Prostate gland (tissue), 2 donors: ENCODE measurements at regions not wholly inside any gene's neighbourhood (a gene's known extent, or its start where the extent isn't known, plus 50 kb on each side); places are given as distances from the start of the nearest gene placed in this dataset.

ENCODE experiments used
- POLR2AphosphoS5 ChIP-seq: sonication (generic); formaldehyde crosslinking; IDR thresholded peaks from one replicate; pipeline ENCODE4 v1.6.1; 2017; ENCODE audit warnings: antibody characterized with exemption
- TF ChIP-seq, protein P1 (sequence below), 4 experiments: fragments of 200-600 bp in 2 of 4; fragments of 450-650 bp in 2 of 4; sonication (generic) in 2 of 4; IDR thresholded peaks; 1 replicate in 3 of 4; 2 replicates in 1 of 4; pipeline ENCODE4 v1.5.1; 2016 to 2019; ENCODE audit warnings: antibody characterized with exemption in 4 of 4, mild to moderate bottlenecking in 2 of 4, moderate library complexity in 2 of 4

DNA sequence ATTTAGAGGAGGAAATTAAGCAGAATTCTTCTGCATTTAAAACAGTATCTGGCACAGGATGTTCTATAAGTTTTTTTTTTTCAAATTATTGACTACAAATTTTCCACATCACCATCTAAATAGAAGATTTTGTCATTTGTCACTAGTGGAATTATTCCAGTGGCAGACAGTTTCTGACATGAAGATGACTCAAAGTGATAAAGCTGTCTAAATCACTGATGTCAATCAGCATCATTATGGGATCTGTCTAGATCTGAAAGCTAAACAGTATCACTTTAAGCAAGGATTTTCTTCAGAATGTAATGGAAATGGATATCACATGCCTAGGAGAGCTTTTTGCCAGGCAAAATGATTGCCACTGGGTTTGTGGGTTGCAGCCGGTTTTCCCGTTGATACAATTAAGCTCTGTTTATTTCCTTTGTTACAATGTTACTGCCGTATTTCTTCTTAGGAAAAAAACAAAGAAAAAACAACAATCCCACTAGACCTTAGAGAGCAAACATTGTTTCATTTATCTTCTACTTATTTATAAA, 1657.0 kb upstream of the PRR20A start:
- TF ChIP-seq, protein P1, sequence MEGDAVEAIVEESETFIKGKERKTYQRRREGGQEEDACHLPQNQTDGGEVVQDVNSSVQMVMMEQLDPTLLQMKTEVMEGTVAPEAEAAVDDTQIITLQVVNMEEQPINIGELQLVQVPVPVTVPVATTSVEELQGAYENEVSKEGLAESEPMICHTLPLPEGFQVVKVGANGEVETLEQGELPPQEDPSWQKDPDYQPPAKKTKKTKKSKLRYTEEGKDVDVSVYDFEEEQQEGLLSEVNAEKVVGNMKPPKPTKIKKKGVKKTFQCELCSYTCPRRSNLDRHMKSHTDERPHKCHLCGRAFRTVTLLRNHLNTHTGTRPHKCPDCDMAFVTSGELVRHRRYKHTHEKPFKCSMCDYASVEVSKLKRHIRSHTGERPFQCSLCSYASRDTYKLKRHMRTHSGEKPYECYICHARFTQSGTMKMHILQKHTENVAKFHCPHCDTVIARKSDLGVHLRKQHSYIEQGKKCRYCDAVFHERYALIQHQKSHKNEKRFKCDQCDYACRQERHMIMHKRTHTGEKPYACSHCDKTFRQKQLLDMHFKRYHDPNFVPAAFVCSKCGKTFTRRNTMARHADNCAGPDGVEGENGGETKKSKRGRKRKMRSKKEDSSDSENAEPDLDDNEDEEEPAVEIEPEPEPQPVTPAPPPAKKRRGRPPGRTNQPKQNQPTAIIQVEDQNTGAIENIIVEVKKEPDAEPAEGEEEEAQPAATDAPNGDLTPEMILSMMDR (IDR thresholded peaks at IDR 0.05) = no peak
- TF ChIP-seq POLR2AphosphoS5 = no peak
